AG04450 (cell line): ENCODE measurements at regions not wholly inside any gene's neighbourhood (a gene's known extent, or its start where the extent isn't known, plus 50 kb on each side); places are given as distances from the start of the nearest gene placed in this dataset.

Source experiments
- CTCF ChIA-PET: fragments of 300-600, 350-600 bp; formaldehyde crosslinking; extraction: SDS; loops from one replicate; lab custom pipeline; 2022; ENCODE audit warnings: antibody characterized with exemption, inconsistent platforms; lab: Charles Lee
- POLR2A ChIA-PET: fragments of 350-600 bp; formaldehyde crosslinking; extraction: SDS; loops from one replicate; lab custom pipeline; 2021; ENCODE audit warnings: antibody characterized with exemption, inconsistent platforms; lab: Yijun Ruan, JAX
- DNase-seq: peaks from one replicate; pipeline ENCODE4 v3.0.0-alpha.2; 2011; ENCODE audit warnings: low read depth, low spot score
- H3K27ac ChIP-seq: one replicate; pipeline ENCODE4 v1.5.1; 2012; ENCODE audit warnings: low read depth, low read length, control low read depth
- H3K27me3 ChIP-seq: one replicate; pipeline ENCODE4 v1.6.0; 2012; ENCODE audit warnings: low read length; ENCODE audit not compliant: control insufficient read depth, insufficient read depth
- H3K4me3 ChIP-seq: 2 replicates; pipeline ENCODE4 v1.5.1; 2011; ENCODE audit warnings: mild to moderate bottlenecking, low read depth, low read length, control low read depth
- H3K9me3 ChIP-seq: 2 replicates; pipeline ENCODE4 v1.5.1; 2012; ENCODE audit warnings: low read length; ENCODE audit not compliant: control insufficient read depth, insufficient read depth
- TF ChIP-seq, protein P1 (sequence below): IDR thresholded peaks from 2 replicates; pipeline ENCODE4 v1.5.1; 2011; ENCODE audit warnings: low read depth, low read length, control low read depth, inconsistent platforms

DNA sequence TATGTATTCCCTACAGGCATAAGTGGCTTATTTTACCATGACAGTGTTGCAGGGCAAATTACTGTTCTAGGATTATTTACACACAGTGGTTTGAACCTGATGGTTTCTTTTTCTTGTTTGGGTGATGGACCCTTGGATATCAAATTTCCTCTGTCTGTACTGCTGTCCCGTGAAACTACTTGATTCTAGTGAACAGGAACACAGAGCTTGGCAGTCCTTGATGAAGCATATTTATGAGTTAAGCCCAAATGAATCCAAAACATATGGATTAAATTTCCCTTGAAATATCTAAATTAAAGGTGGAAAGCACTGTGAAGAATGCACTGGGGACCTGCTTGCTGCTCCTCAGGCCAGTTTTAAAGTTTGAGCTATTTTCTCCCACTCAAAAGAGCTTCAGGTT, 635.3 kb downstream of the INHBA start:
- DNase-seq: no peak
- H3K27ac ChIP-seq: no peak overlapping the region
- CTCF ChIA-PET: no interaction called here
- H3K9me3 ChIP-seq: peaks cover 3% of the 10 kb centered on the region; the same call in 1 of the 2 replicates
- no peaks in the 10 kb centered on the region for H3K27me3 ChIP-seq
- H3K4me3 ChIP-seq: no peak overlapping the region
- POLR2A ChIA-PET: no interaction called here
- TF ChIP-seq, protein P1, sequence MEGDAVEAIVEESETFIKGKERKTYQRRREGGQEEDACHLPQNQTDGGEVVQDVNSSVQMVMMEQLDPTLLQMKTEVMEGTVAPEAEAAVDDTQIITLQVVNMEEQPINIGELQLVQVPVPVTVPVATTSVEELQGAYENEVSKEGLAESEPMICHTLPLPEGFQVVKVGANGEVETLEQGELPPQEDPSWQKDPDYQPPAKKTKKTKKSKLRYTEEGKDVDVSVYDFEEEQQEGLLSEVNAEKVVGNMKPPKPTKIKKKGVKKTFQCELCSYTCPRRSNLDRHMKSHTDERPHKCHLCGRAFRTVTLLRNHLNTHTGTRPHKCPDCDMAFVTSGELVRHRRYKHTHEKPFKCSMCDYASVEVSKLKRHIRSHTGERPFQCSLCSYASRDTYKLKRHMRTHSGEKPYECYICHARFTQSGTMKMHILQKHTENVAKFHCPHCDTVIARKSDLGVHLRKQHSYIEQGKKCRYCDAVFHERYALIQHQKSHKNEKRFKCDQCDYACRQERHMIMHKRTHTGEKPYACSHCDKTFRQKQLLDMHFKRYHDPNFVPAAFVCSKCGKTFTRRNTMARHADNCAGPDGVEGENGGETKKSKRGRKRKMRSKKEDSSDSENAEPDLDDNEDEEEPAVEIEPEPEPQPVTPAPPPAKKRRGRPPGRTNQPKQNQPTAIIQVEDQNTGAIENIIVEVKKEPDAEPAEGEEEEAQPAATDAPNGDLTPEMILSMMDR: no peak

DNA sequence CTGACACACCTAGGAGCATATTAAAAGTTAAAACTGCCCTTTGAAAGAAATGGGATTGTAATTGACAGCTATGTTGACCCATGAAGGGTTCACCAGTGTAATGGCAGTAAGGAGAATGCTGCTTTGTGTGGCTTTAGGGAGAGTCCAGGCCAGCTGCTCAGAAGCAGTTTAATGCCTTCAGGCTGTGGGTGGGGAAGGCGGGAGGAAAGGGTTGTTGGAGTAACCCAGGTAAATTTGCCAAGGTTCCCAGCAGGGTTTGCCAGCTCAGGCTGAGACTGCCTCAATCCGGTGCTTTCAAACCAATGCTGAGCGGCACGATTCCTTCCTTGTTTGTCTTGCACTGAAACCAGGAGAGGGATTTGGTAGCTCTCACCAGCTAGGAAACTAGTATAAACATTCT, 637.2 kb downstream of the INHBA start:
- Histone ChIP-seq H3K27ac (no peak overlapping the region), H3K27me3 (no peaks in the 10 kb centered on the region), H3K4me3 (no peak overlapping the region), H3K9me3 (no peaks in the 10 kb centered on the region)
- DNase-seq: no peak
- ChIA-PET POLR2A (no interaction called here), CTCF (no interaction called here)
- TF ChIP-seq, protein P1: no peak

DNA sequence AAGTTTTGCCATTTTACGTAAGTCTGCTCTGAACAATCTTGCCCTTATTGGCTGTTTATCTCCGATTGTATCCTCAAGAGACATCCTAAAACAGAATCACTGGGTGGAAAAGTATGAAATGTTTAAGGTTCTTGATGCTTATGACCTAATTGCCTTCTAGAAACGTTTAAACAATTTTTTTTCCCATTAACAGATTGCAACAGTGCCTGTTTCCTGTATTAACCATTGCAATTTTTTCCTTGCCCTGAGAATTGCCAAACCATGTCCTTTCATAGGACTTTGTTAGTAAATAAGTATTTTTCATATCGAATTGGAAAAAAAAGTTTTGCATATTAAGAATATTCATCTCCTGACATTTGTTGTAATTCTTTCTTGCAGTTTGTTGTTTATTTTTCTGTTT, 639.8 kb downstream of the INHBA start:
- TF ChIP-seq, protein P1: no peak
- Histone ChIP-seq H3K27me3 (no peaks in the 10 kb centered on the region), H3K27ac (no peak overlapping the region), H3K4me3 (no peak overlapping the region), H3K9me3 (no peaks in the 10 kb centered on the region; the same call in 1 of the 2 replicates)
- POLR2A ChIA-PET: no interaction called here
- CTCF ChIA-PET: interaction anchor here (1.5 kb wide), 1 partner anchor 642 kb away, joined by 3 read pairs; no protein-coding TSS in a partner anchor
- DNase-seq: no peak

DNA sequence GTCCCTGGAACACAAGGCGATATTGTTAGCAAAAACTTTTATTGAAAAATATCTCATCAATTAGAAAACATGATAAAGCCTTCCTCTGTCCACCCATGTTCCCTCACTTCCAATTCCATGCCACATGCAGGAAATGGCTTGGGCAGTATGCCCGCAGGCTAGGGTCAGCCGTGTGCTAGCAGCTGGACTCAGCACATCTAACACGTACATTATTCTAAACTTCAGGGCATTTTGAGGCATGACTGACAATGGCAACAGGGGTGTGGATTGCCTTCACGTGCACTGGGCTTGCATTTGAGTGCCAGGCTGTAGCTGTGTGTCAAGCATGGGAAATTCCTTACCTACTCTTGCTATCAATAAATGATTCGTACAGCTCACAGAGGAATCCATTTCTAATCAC, 642.1 kb downstream of the INHBA start:
- ChIA-PET CTCF (no interaction called here), POLR2A (no interaction called here)
- Histone ChIP-seq H3K4me3 (no peak overlapping the region), H3K27ac (no peak overlapping the region), H3K9me3 (peaks cover 5% of the 10 kb centered on the region; the same call in 1 of the 2 replicates), H3K27me3 (no peaks in the 10 kb centered on the region)
- TF ChIP-seq, protein P1: no peak
- no peak for DNase-seq

DNA sequence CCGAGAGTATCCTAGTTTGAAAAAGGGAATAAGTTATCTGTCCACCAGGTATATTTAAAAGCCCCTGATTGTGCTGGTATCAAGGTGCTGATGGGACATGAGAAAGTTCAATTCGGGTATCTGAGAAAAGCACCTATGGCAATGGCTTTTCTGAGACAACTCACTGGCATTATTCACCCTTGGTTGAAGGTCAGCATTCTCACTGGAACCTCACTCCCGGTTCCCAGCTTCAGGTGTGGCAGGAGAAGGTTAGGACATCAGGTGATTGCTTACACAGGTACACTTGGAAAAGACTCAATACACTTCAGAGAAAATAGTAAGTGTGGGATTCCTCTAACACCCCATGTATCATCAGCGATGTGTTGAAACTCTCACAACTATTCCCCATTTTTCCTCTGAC, 643.1 kb downstream of the INHBA start:
- no peak overlapping the region for H3K4me3 ChIP-seq
- ChIA-PET POLR2A (no interaction called here), CTCF (no interaction called here)
- H3K27ac ChIP-seq: no peak overlapping the region
- peaks cover 5% of the 10 kb centered on the region; the same call in 1 of the 2 replicates for H3K9me3 ChIP-seq
- no peak for DNase-seq
- TF ChIP-seq, protein P1: no peak
- no peaks in the 10 kb centered on the region for H3K27me3 ChIP-seq
